Smooth muscle cell (in vitro differentiated cells): ENCODE measurements at regions not wholly inside any gene's neighbourhood (a gene's known extent, or its start where the extent isn't known, plus 50 kb on each side); places are given as distances from the start of the nearest gene placed in this dataset. TPM values are rescaled to one million over a fixed set of nuclear protein-coding genes. Genes with fewer than 3 reads are reported as not detected.

Experiments
- DNase-seq: peaks from one replicate; lab custom pipeline; 2025; ENCODE audit not compliant: unreplicated experiment; lab: John Stamatoyannopoulos, UW
- H2AFZ ChIP-seq: fragments of 200-600 bp; sonication (generic); 2 replicates; pipeline ENCODE4 v1.6.0; 2016; ENCODE audit warnings: antibody characterized with exemption, low read depth, mild to moderate bottlenecking
- H3F3A ChIP-seq: fragments of 200-600 bp; sonication (generic); 2 replicates; pipeline ENCODE4 v1.6.0; 2017; ENCODE audit warnings: antibody characterized with exemption, low read depth
- H3K27ac ChIP-seq: fragments of 200-600 bp; sonication (generic); 2 replicates; pipeline ENCODE4 v1.5.1; 2016; ENCODE audit warnings: low read depth, mild to moderate bottlenecking
- H3K27me3 ChIP-seq: fragments of 200-600 bp; sonication (generic); 2 replicates; pipeline ENCODE4 v1.6.1; 2016; ENCODE audit warnings: low read depth, mild to moderate bottlenecking
- H3K36me3 ChIP-seq: fragments of 200-600 bp; sonication (generic); 2 replicates; pipeline ENCODE4 v1.5.1; 2016; ENCODE audit warnings: low read depth
- H3K4me1 ChIP-seq: fragments of 200-600 bp; sonication (generic); 2 replicates; pipeline ENCODE4 v1.5.1; 2016; ENCODE audit warnings: low read depth
- H3K4me2 ChIP-seq: fragments of 200-600 bp; sonication (generic); 2 replicates; pipeline ENCODE4 v1.6.0; 2016; ENCODE audit warnings: mild to moderate bottlenecking
- H3K4me3 ChIP-seq: fragments of 200-600 bp; sonication (generic); 2 replicates; pipeline ENCODE4 v1.5.1; 2016; ENCODE audit warnings: mild to moderate bottlenecking
- H3K79me2 ChIP-seq: fragments of 200-600 bp; sonication (generic); 2 replicates; pipeline ENCODE4 v1.6.0; 2016; ENCODE audit warnings: low read depth, mild to moderate bottlenecking
- H3K9ac ChIP-seq: fragments of 200-600 bp; sonication (generic); 2 replicates; pipeline ENCODE4 v1.6.0; 2016; ENCODE audit warnings: low read depth
- H3K9me3 ChIP-seq: fragments of 200-600 bp; sonication (generic); replicated peaks from 2 replicates; pipeline ENCODE4 v1.5.1; 2016; ENCODE audit warnings: low read depth
- H4K20me1 ChIP-seq: fragments of 200-600 bp; sonication (generic); 2 replicates; pipeline ENCODE4 v1.6.0; 2016; ENCODE audit warnings: low read depth
- CTCF ChIP-seq: fragments of 200-600 bp; sonication (generic); IDR thresholded peaks from 2 replicates; pipeline ENCODE4 v1.5.1; 2017; ENCODE audit warnings: borderline replicate concordance, mild to moderate bottlenecking, antibody characterized with exemption; ENCODE audit not compliant: insufficient read depth, poor library complexity, severe bottlenecking
- WGBS: methylation state at CpG from one replicate; pipeline ENCODE4 v1.1.7; 2016; ENCODE audit warnings: low lambda C conversion rate; 5-methylcytosine and 5-hydroxymethylcytosine counted together
- small RNA-seq: library from RNA; depleted of rRNA; stranded (forward); fragments of <200 nt; gene quantifications from one replicate; pipeline ENCODE3, GENCODE V24; 2014

GRCh38 chrX:21295246-21295820, 78.9 kb upstream of the CNKSR2 start:
- H3K27me3 ChIP-seq, result no peaks in the 10 kb centered on the region
- H4K20me1 ChIP-seq, result no peaks in the 10 kb centered on the region
- TF ChIP-seq CTCF, result no peak

GRCh38 chrX:21305799-21306336, 68.3 kb upstream of the CNKSR2 start:
- TF ChIP-seq CTCF, result no peak
- H4K20me1 ChIP-seq, result no peaks in the 10 kb centered on the region
- no peaks in the 10 kb centered on the region for H3K79me2 ChIP-seq
- no peak overlapping the region for H3K4me3 ChIP-seq
- no peaks in the 10 kb centered on the region for H3K27me3 ChIP-seq
- no peaks in the 10 kb centered on the region for H3K36me3 ChIP-seq
- H3K4me2 ChIP-seq, result no peak overlapping the region
- no peaks in the 10 kb centered on the region for H3F3A ChIP-seq
- no peak overlapping the region for H3K9ac ChIP-seq
- WGBS, result 73% methylated on average over 2 of the region's 2 CpGs
- DNase-seq, result no peak
- no peak overlapping the region for H3K27ac ChIP-seq
- no peak overlapping the region for H2AFZ ChIP-seq
- no peaks in the 10 kb centered on the region for H3K9me3 ChIP-seq
- H3K4me1 ChIP-seq, result no peaks in the 10 kb centered on the region

More at GRCh38 chrX:21295246-21295820, 78.9 kb upstream of the CNKSR2 start:
- no peaks in the 10 kb centered on the region for H3K9me3 ChIP-seq
- no peaks in the 10 kb centered on the region for H3F3A ChIP-seq
- H3K79me2 ChIP-seq, result no peaks in the 10 kb centered on the region
- H3K4me1 ChIP-seq, result no peaks in the 10 kb centered on the region
- no peak overlapping the region for H3K27ac ChIP-seq
- no peaks in the 10 kb centered on the region for H3K36me3 ChIP-seq
- no peak overlapping the region for H3K9ac ChIP-seq
- 87% methylated on average over 12 of the region's 12 CpGs for WGBS
- no peak overlapping the region for H2AFZ ChIP-seq
- no peak overlapping the region for H3K4me2 ChIP-seq
- DNase-seq, result no peak
- H3K4me3 ChIP-seq, result no peak overlapping the region

- WGBS, result 76% methylated on average over 3 of the region's 3 CpGs
- Histone ChIP-seq H3F3A (no peaks in the 10 kb centered on the region), H3K27me3 (no peaks in the 10 kb centered on the region), H3K27ac (no peak overlapping the region), H3K36me3 (no peaks in the 10 kb centered on the region), H3K9me3 (no peaks in the 10 kb centered on the region), H3K9ac (no peak overlapping the region), H3K4me1 (no peaks in the 10 kb centered on the region), H3K4me2 (no peak overlapping the region), H4K20me1 (no peaks in the 10 kb centered on the region), H2AFZ (no peak overlapping the region), H3K4me3 (no peak overlapping the region), H3K79me2 (no peaks in the 10 kb centered on the region)
- no peak for TF ChIP-seq CTCF
- DNase-seq, result no peak
These were observed 54.9 kb upstream of the CNKSR2 start for GRCh38 chrX:21319323-21319722.

Small RNA genes lying in the stretch of these regions (small RNA-seq; reads per million reads assigned to genes)
- gene RNU6-133P, result not detected
